ENCODE measurements at regions not wholly inside any gene's neighbourhood (a gene's known extent, or its start where the extent isn't known, plus 50 kb on each side); places are given as distances from the start of the nearest gene placed in this dataset.

DNA sequence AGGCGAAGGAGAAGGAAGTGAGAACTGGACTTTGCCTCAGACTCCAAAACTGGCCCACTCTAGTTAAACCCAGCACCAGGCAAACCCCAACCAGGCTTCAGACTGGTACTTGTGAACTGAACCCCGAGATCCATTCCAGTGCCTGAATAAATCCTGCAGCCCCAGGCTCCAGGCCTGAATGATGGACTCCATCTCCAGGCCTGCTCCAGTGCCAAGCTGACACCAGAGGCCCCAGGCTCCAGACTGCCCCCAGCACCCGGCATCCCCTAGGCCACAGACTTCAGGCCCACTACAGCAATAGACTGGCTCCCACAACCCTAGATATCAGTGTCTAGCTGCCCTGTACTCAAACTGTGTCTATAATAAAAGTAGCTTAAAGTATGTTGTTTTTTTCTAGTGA is 406.8 kb downstream of the FAM181B start:
- H3K4me3 ChIP-seq (replicated peaks; ENCODE audit: low read depth, low read length) = no peak overlapping the region
- peak; percentile 1 for DNase-seq (ENCODE audit: extremely low read depth, insufficient read length)
- no peaks in the 10 kb centered on the region for H3K36me3 ChIP-seq (ENCODE audit: control insufficient read depth, insufficient read depth, low read length)
- H3K27me3 ChIP-seq (replicated peaks; ENCODE audit: control insufficient read depth, insufficient read depth, low read length) = no peaks in the 10 kb centered on the region
- TF ChIP-seq, protein P1, sequence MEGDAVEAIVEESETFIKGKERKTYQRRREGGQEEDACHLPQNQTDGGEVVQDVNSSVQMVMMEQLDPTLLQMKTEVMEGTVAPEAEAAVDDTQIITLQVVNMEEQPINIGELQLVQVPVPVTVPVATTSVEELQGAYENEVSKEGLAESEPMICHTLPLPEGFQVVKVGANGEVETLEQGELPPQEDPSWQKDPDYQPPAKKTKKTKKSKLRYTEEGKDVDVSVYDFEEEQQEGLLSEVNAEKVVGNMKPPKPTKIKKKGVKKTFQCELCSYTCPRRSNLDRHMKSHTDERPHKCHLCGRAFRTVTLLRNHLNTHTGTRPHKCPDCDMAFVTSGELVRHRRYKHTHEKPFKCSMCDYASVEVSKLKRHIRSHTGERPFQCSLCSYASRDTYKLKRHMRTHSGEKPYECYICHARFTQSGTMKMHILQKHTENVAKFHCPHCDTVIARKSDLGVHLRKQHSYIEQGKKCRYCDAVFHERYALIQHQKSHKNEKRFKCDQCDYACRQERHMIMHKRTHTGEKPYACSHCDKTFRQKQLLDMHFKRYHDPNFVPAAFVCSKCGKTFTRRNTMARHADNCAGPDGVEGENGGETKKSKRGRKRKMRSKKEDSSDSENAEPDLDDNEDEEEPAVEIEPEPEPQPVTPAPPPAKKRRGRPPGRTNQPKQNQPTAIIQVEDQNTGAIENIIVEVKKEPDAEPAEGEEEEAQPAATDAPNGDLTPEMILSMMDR (IDR thresholded peaks at IDR 0.05; ENCODE audit: insufficient read depth, low read length, poor library complexity, severe bottlenecking) = no peak

DNA sequence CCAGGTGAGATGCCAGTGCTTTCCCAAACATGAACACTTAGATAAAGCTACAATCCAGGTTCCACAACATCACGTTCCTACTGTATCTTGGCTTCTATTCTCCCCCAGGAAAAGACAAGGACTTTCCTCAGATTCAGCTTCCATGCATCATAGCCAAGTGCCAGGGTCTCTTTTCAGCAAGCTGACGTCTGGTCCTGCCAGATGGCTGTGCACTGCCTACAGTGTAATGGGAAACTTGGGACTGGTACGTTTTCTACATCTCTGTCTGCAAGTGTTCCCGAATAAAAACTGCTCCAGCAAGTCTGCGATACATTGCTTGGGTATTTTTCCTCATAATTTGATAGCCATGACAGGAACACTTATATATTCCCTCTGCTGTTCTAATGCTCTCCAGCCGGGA is 412.5 kb downstream of the FAM181B start:
- TF ChIP-seq, protein P1 (IDR thresholded peaks at IDR 0.05; ENCODE audit: insufficient read depth, low read length, poor library complexity, severe bottlenecking) = no peak
- Histone ChIP-seq H3K36me3 (ENCODE audit: control insufficient read depth, insufficient read depth, low read length) (no peaks in the 10 kb centered on the region), H3K27me3 (replicated peaks; ENCODE audit: control insufficient read depth, insufficient read depth, low read length) (no peaks in the 10 kb centered on the region), H3K4me3 (replicated peaks; ENCODE audit: low read depth, low read length) (no peak overlapping the region)
- no peak for DNase-seq (ENCODE audit: extremely low read depth, insufficient read length)

DNA sequence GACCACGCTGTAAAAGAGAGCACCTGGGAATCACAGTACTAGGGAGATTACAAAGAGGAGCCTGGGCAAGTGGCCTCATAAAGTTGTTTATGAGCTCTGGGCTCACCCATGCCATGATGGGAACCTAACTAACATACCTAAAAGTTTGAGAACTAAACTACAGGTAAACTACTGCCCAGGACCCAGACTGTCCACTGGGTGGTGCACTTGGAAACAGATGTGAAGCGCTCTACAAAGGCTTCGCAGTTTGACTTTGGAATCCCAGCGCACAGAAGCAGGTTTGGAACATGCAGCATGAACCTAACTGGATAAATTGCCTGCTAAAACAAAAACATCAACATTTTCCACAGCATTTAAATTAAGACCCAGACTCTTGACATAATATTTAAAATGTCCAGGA is 418.6 kb downstream of the FAM181B start:
- no peak for DNase-seq (ENCODE audit: extremely low read depth, insufficient read length)
- Histone ChIP-seq H3K4me3 (replicated peaks; ENCODE audit: low read depth, low read length) (no peak overlapping the region), H3K27me3 (replicated peaks; ENCODE audit: control insufficient read depth, insufficient read depth, low read length) (no peaks in the 10 kb centered on the region), H3K36me3 (ENCODE audit: control insufficient read depth, insufficient read depth, low read length) (no peaks in the 10 kb centered on the region)
- TF ChIP-seq, protein P1 (IDR thresholded peaks at IDR 0.05; ENCODE audit: insufficient read depth, low read length, poor library complexity, severe bottlenecking) = peak; percentile 61

DNA sequence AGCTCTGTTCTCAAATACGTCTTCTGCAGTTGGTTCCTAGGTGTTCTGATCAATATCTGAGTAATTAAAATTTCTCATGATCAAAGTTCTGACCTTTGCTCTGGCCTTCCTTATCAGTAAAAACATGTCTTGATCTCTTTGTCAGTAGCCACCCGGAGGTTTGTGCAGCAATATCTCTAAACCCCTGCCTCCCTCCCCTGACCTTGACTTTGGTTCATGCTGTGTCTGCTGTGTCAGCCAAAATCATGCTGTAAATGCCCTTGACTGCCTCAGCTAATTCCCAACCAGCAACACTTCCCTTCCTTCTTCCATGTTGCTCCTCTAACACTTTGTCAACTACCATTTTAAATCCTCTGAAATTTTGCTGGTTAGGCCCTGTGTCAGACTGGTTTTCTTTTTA is 424.7 kb downstream of the FAM181B start:
- H3K27me3 ChIP-seq (replicated peaks; ENCODE audit: control insufficient read depth, insufficient read depth, low read length) = no peaks in the 10 kb centered on the region
- DNase-seq (ENCODE audit: extremely low read depth, insufficient read length) = no peak
- TF ChIP-seq, protein P1 (IDR thresholded peaks at IDR 0.05; ENCODE audit: insufficient read depth, low read length, poor library complexity, severe bottlenecking) = no peak
- H3K4me3 ChIP-seq (replicated peaks; ENCODE audit: low read depth, low read length) = no peak overlapping the region
- H3K36me3 ChIP-seq (ENCODE audit: control insufficient read depth, insufficient read depth, low read length) = no peaks in the 10 kb centered on the region

DNA sequence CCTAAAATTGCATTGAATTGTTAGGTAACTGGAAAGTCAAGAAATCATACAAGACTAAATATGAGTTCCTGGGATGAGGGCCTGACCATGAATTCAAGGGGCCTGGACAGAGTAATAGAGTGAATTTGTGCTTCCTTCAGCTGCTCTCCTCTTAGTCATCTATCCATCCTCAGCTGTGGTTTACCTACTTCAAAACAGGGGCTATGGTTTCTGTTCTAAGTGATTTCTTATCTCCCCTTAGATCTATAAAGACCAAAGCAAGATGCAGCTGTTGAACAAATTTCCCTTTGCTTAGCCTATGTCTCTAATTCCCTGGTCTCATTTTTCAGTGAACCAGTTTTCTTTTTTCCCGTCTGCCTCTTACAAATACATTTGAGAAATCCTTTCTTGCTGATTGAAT is 428.5 kb downstream of the FAM181B start:
- H3K36me3 ChIP-seq (ENCODE audit: control insufficient read depth, insufficient read depth, low read length) = no peaks in the 10 kb centered on the region
- no peak for DNase-seq (ENCODE audit: extremely low read depth, insufficient read length)
- no peak overlapping the region for H3K4me3 ChIP-seq (replicated peaks; ENCODE audit: low read depth, low read length)
- TF ChIP-seq, protein P1 (IDR thresholded peaks at IDR 0.05; ENCODE audit: insufficient read depth, low read length, poor library complexity, severe bottlenecking) = no peak
- no peaks in the 10 kb centered on the region for H3K27me3 ChIP-seq (replicated peaks; ENCODE audit: control insufficient read depth, insufficient read depth, low read length)

DNA sequence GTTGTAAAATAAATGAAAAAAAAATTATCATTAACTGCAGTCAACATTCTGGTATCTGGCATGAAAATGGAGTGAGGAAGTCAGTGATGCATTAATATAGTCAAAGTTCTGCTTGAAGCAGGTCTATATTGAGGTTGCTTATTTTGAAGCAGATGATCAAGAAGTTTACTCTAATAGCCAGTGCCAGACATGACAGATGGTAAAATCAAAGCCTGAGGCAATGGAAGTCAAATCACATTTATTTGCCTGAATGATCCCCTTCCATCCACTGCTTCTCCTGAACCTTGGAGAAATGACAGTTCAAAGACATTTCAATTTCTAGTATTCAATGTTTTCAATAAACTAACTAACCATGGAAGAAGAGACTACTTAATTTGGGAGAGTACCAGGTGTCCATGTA is 430.0 kb downstream of the FAM181B start:
- TF ChIP-seq, protein P1 (IDR thresholded peaks at IDR 0.05; ENCODE audit: insufficient read depth, low read length, poor library complexity, severe bottlenecking) = no peak
- no peaks in the 10 kb centered on the region for H3K27me3 ChIP-seq (replicated peaks; ENCODE audit: control insufficient read depth, insufficient read depth, low read length)
- H3K4me3 ChIP-seq (replicated peaks; ENCODE audit: low read depth, low read length) = no peak overlapping the region
- no peaks in the 10 kb centered on the region for H3K36me3 ChIP-seq (ENCODE audit: control insufficient read depth, insufficient read depth, low read length)
- no peak for DNase-seq (ENCODE audit: extremely low read depth, insufficient read length)

Measured in GM06990 (cell line).